ENCODE measurements at regions not wholly inside any gene's neighbourhood (a gene's known extent, or its start where the extent isn't known, plus 50 kb on each side); places are given as distances from the start of the nearest gene placed in this dataset.
A peak's percentile ranks its signal among the peaks of the same experiment; 100 is the strongest.
"Not testable (repeated sequence)": the region's sequence is repeated elsewhere in the genome, so short reads cannot be mapped to it uniquely, and the experiment has no call there.

GRCh38 chr11:14573539-14574057, 53.4 kb upstream of the PSMA1 start:
- not testable (repeated sequence) for DNase-seq (ENCODE audit: low read depth in 2 of 2)

GRCh38 chr11:14577292-14577691, 57.1 kb upstream of the PSMA1 start:
- no peak for DNase-seq (ENCODE audit: low read depth in 2 of 2)

GRCh38 chr11:14577835-14578529, 57.8 kb upstream of the PSMA1 start:
- DNase-seq (ENCODE audit: low read depth in 2 of 2): peak in 1 of 2 donors; percentile 34

GRCh38 chr11:14578541-14578956, 58.4 kb upstream of the PSMA1 start:
- DNase-seq (ENCODE audit: low read depth in 2 of 2): peak; percentile 88 to 89

- no peak for DNase-seq (ENCODE audit: low read depth in 2 of 2)
Observed at GRCh38 chr11:14579646-14580045, 59.5 kb upstream of the PSMA1 start.

- no peak for DNase-seq (ENCODE audit: low read depth in 2 of 2)
Observed at GRCh38 chr11:14582793-14583192, 60.8 kb upstream of the PDE3B start.

- DNase-seq (ENCODE audit: low read depth in 2 of 2): no peak
Observed at GRCh38 chr11:14583252-14584034, 60.2 kb upstream of the PDE3B start.

GRCh38 chr11:14584035-14584363, 59.6 kb upstream of the PDE3B start:
- DNase-seq (ENCODE audit: low read depth in 2 of 2): no peak

GRCh38 chr11:14584595-14584994, 59.0 kb upstream of the PDE3B start:
- DNase-seq (ENCODE audit: low read depth in 2 of 2): peak in 1 of 2 donors; percentile 2

GRCh38 chr11:14585438-14585837, 58.2 kb upstream of the PDE3B start:
- DNase-seq (ENCODE audit: low read depth in 2 of 2): no peak

- peak in 1 of 2 donors; percentile 24 for DNase-seq (ENCODE audit: low read depth in 2 of 2)
Observed at GRCh38 chr11:14587258-14587657, 56.3 kb upstream of the PDE3B start.

- no peak for DNase-seq (ENCODE audit: low read depth in 2 of 2)
Observed at GRCh38 chr11:14588681-14589080, 54.9 kb upstream of the PDE3B start.

- no peak for DNase-seq (ENCODE audit: low read depth in 2 of 2)
Observed at GRCh38 chr11:14589421-14589820, 54.2 kb upstream of the PDE3B start.

- not testable (repeated sequence) for DNase-seq (ENCODE audit: low read depth in 2 of 2)
Observed at GRCh38 chr11:14591046-14591445, 52.6 kb upstream of the PDE3B start.

GRCh38 chr11:14593671-14594070, 49.9 kb upstream of the PDE3B start:
- DNase-seq (ENCODE audit: low read depth in 2 of 2): no peak

All from lung microvascular endothelial cell (primary cell).